ENCODE measurements at regions not wholly inside any gene's neighbourhood (a gene's known extent, or its start where the extent isn't known, plus 50 kb on each side); places are given as distances from the start of the nearest gene placed in this dataset.

DNA sequence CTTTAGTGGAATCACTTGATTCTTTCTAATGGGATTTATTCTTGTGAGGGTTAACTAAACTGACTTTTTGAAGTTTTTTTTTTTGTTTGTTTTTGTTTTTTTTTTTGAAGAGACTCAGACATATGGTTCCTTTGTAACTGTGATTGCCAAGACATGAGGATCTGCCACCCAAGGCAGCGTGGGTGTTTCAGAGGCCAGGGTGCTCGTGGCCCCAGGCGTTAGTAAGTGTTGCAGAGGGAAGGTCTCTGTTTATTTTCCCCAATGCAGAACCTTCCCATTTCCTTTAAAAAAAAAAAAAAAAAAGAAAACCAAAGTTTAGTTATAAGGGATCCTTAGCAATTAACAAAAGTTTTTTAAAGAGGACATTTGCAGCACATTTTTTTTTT lies 94.8 kb downstream of the CTTN start:
- Histone ChIP-seq H4K20me1 (replicated peaks; ENCODE audit: control insufficient read depth, insufficient read depth, low read length) (peaks cover 3% of the 10 kb centered on the region; the same call in 1 of the 2 replicates), H3K27ac (ENCODE audit: extremely low read depth, low read depth, low read length) (no peak overlapping the region), H3K9me1 (ENCODE audit: control insufficient read depth, insufficient read depth, low read length) (no peaks in the 10 kb centered on the region), H2AFZ (ENCODE audit: low read depth, low read length) (no peak overlapping the region), H3K4me1 (replicated peaks in 1 of 2; ENCODE audit: control insufficient read depth in 2 of 2, insufficient read depth in 2 of 2, low read length in 2 of 2) (no peaks in the 10 kb centered on the region; a peak in 1 of 5 replicates), H3K79me2 (ENCODE audit: control insufficient read depth, insufficient read depth, low read length) (no peaks in the 10 kb centered on the region), H3K9ac (ENCODE audit: insufficient read depth in 1 of 2, low read depth in 2 of 2, low read length in 2 of 2) (no peak overlapping the region), H3K9me3 (replicated peaks; ENCODE audit: control insufficient read depth, insufficient read depth, low read depth, low read length) (no peaks in the 10 kb centered on the region), H3K27me3 (ENCODE audit: control insufficient read depth in 2 of 2, insufficient read depth in 2 of 2, low read length in 2 of 2) (peaks cover 15 to 65% of the 10 kb centered on the region in 2 experiments; a peak in 3 of 5 replicates), H3K4me3 (no peak overlapping the region), H3K36me3 (ENCODE audit: control insufficient read depth, insufficient read depth, low read length) (no peaks in the 10 kb centered on the region), H3K4me2 (ENCODE audit: insufficient read depth, low read length) (no peak overlapping the region)
- WGBS (ENCODE audit: insufficient coverage, low coverage, missing lambda C conversion rate), result 0% methylated on average over 2 of the region's 3 CpGs
- ChIA-PET CTCF (ENCODE audit: low intra/inter-chr PET ratio) (no interaction called here), POLR2A (interaction anchor here (0.7 kb wide), 1 partner anchor 17 kb away, joined by 3 read pairs; no protein-coding TSS in a partner anchor)
- no TSS peak for BruUV-seq (replicated peaks)
- ATAC-seq (no peak), FAIRE-seq (no peak), DNase-seq (ENCODE audit: extremely low read depth in 1 of 4, low spot score in 3 of 4) (no peak)
- in situ Hi-C loops (cut with MboI) (no loop called here), intact Hi-C loops (cut with micrococcal nuclease) (no loop called here)
- no peak for TF ChIP-seq ZNF785 (CRISPR knock-in tag; IDR thresholded peaks at IDR 0.05)
- TF ChIP-seq SREBF1 (IDR thresholded peaks at IDR 0.05; ENCODE audit: borderline replicate concordance, low read depth, low read length), result no peak
- no peak for TF ChIP-seq PHB (CRISPR knock-in tag; IDR thresholded peaks at IDR 0.05)
- TF ChIP-seq ELF1 (tag; IDR thresholded peaks at IDR 0.05), result no peak
- TF ChIP-seq EZH2 (IDR thresholded peaks at IDR 0.05; ENCODE audit: borderline replicate concordance, low read depth, low read length), result no peak
- TF ChIP-seq, protein P1, sequence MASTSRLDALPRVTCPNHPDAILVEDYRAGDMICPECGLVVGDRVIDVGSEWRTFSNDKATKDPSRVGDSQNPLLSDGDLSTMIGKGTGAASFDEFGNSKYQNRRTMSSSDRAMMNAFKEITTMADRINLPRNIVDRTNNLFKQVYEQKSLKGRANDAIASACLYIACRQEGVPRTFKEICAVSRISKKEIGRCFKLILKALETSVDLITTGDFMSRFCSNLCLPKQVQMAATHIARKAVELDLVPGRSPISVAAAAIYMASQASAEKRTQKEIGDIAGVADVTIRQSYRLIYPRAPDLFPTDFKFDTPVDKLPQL (IDR thresholded peaks at IDR 0.05; ENCODE audit: extremely low read depth, insufficient read length), result no peak
- no peak for TF ChIP-seq SFPQ (IDR thresholded peaks at IDR 0.05; ENCODE audit: low read depth, low read length)
- TF ChIP-seq ESRRA (IDR thresholded peaks at IDR 0.05; ENCODE audit: borderline replicate concordance, low read depth), result no peak

Data from K562 (cell line).